ENCODE measurements at regions not wholly inside any gene's neighbourhood (a gene's known extent, or its start where the extent isn't known, plus 50 kb on each side); places are given as distances from the start of the nearest gene placed in this dataset.

GRCh38 chr2:148582679-148583511, 61.7 kb upstream of the EPC2 start:
- POLR2A ChIA-PET: no interaction called here
- Histone ChIP-seq H3K9ac (replicated peaks; ENCODE audit: extremely low read depth, insufficient read depth, low read length) (no peak overlapping the region), H3K36me3 (ENCODE audit: control insufficient read depth in 2 of 2, extremely low read depth in 1 of 2, insufficient read depth in 2 of 2, low read length in 2 of 2) (no peaks in the 10 kb centered on the region), H4K20me1 (replicated peaks; ENCODE audit: control insufficient read depth, extremely low read depth, insufficient read depth, low read length) (no peaks in the 10 kb centered on the region), H2AFZ (ENCODE audit: low read depth, low read length) (no peak overlapping the region), H3K4me3 (replicated peaks in 1 of 3; ENCODE audit: insufficient read depth in 1 of 3, low read depth in 1 of 3, low read length in 3 of 3) (no peak overlapping the region), H3K4me1 (ENCODE audit: control insufficient read depth, extremely low read depth, insufficient read depth, low read length) (no peaks in the 10 kb centered on the region), H3K27ac (ENCODE audit: insufficient read depth, low read depth, low read length) (no peak overlapping the region), H3K9me1 (replicated peaks; ENCODE audit: control insufficient read depth, extremely low read depth, insufficient read depth, low read length) (no peaks in the 10 kb centered on the region), H3K9me3 (replicated peaks; ENCODE audit: control insufficient read depth, insufficient read depth, low read length) (no peaks in the 10 kb centered on the region), H3K27me3 (ENCODE audit: control insufficient read depth in 2 of 2, insufficient read depth in 2 of 2, low read length in 2 of 2) (no peaks in the 10 kb centered on the region), H3K4me2 (ENCODE audit: insufficient read depth, low read length) (no peak overlapping the region), H3K79me2 (ENCODE audit: control insufficient read depth, insufficient read depth, low read length) (no peaks in the 10 kb centered on the region)
- intact Hi-C loops (cut with micrococcal nuclease): no loop called here
- FAIRE-seq (no peak), DNase-seq (ENCODE audit: low read depth, low spot score) (no peak)
- dilution Hi-C loops (cut with MboI; ENCODE audit: extremely low pct_ligation_motif_present, low sequenced_read_pairs): no loop called here
- TF ChIP-seq MAX (IDR thresholded peaks at IDR 0.05; ENCODE audit: insufficient read depth, insufficient read length) (no peak), FOS (IDR thresholded peaks at IDR 0.05; ENCODE audit: borderline replicate concordance, insufficient read depth, low read length) (no peak), JUN (IDR thresholded peaks at IDR 0.05; ENCODE audit: borderline replicate concordance, insufficient read depth, insufficient read length, low read depth) (no peak), MYC (IDR thresholded peaks at IDR 0.05; ENCODE audit: low read depth, low read length) (no peak), GATA2 (IDR thresholded peaks at IDR 0.05; ENCODE audit: insufficient read depth, insufficient read length, low read depth, low read length) (no peak), CTCF (IDR thresholded peaks at IDR 0.05; ENCODE audit: extremely low read depth in 1 of 2, insufficient read depth in 1 of 2, low read depth in 1 of 2, low read length in 2 of 2) (no peak), EZH2 (IDR thresholded peaks at IDR 0.05; ENCODE audit: borderline replicate concordance, low read depth, low read length, severe bottlenecking) (no peak), POLR2AphosphoS5 (IDR thresholded peaks at IDR 0.05; ENCODE audit: insufficient read depth, low read depth, low read length) (no peak), POLR2A (IDR thresholded peaks at IDR 0.05; ENCODE audit: low read depth, low read length) (no peak)
- BruUV-seq (replicated peaks): no TSS peak
- CTCF ChIA-PET: interaction anchor here (0.5 kb wide), 1 partner anchor 641 kb away, joined by 3 read pairs; no protein-coding TSS in a partner anchor
